GM18907 (cell line): ENCODE measurements at regions not wholly inside any gene's neighbourhood (a gene's known extent, or its start where the extent isn't known, plus 50 kb on each side); places are given as distances from the start of the nearest gene placed in this dataset.

Source experiments
- ATAC-seq: cut with Tn5 transposase; IDR thresholded peaks from one replicate; pipeline ENCODE4 v1.9.1; 2021; ENCODE audit warnings: mild to moderate bottlenecking, moderate library complexity; ENCODE audit not compliant: unreplicated experiment

GRCh38 chr19:29475469-29475868, 50.3 kb upstream of the VSTM2B start:
- ATAC-seq, result no peak
